Esophagus squamous epithelium (tissue), 5 donors: ENCODE measurements at regions not wholly inside any gene's neighbourhood (a gene's known extent, or its start where the extent isn't known, plus 50 kb on each side); places are given as distances from the start of the nearest gene placed in this dataset.

ENCODE experiments used
- DNase-seq: peaks from one replicate; lab custom pipeline; 2025; lab: John Stamatoyannopoulos, UW
- H3K27ac ChIP-seq, 4 donors: fragments of 200-600 bp; sonication (generic); one replicate each; pipeline ENCODE4 v1.5.1; 2016 to 2019; ENCODE audit warnings: mild to moderate bottlenecking in 1 of 4
- H3K27me3 ChIP-seq, 4 donors: fragments of 200-600 bp; sonication (generic); 1 replicate in 3 of 4; 2 replicates in 1 of 4; pipeline versions ENCODE4 v1.5.1 to v1.6.0; 2017 to 2021; ENCODE audit warnings: antibody characterized with exemption in 1 of 4
- H3K36me3 ChIP-seq, 3 donors: fragments of 200-600 bp; sonication (generic); one replicate each; pipeline ENCODE4 v1.5.1; 2016 to 2019
- H3K4me1 ChIP-seq, 3 donors: fragments of 200-600 bp; sonication (generic); one replicate each; pipeline ENCODE4 v1.5.1; 2017 to 2019
- H3K4me3 ChIP-seq, 4 donors: fragments of 200-600 bp; sonication (generic); 1 replicate in 3 of 4; 2 replicates in 1 of 4; pipeline ENCODE4 v1.5.1; 2016 to 2019; ENCODE audit warnings: mild to moderate bottlenecking in 2 of 4, moderate library complexity in 1 of 4
- H3K9me3 ChIP-seq, 3 donors: fragments of 200-600 bp; sonication (generic); one replicate each; pipeline ENCODE4 v1.5.1; 2016 to 2019
- CTCF ChIP-seq, 6 experiments: fragments of 450-650 bp in 4 of 6; fragments of 200-600 bp in 2 of 6; sonication (generic) in 2 of 6; IDR thresholded peaks; one replicate each; pipeline ENCODE4 v1.5.1; 2016 to 2019; ENCODE audit warnings: antibody characterized with exemption in 6 of 6, mild to moderate bottlenecking in 4 of 6, moderate library complexity in 4 of 6
- POLR2A ChIP-seq, 4 donors: fragments of 450-650 bp; IDR thresholded peaks; one replicate each; pipeline ENCODE4 v1.6.1; 2017; ENCODE audit warnings: antibody characterized with exemption in 4 of 4, mild to moderate bottlenecking in 4 of 4, moderate library complexity in 3 of 4
- WGBS, 2 donors: methylation state at CpG; one replicate each; pipeline ENCODE4 v1.1.5; 2018; 5-methylcytosine and 5-hydroxymethylcytosine counted together
- intact Hi-C: fragments of 100-400 bp; cut with DNase I; formaldehyde crosslinking; loops from one replicate; pipeline ENCODE4 v1.15.0; 2022
- donor health status: DM: yes; HTN: yes; CAD: no.

- Histone ChIP-seq H3K27me3 (no peaks in the 10 kb centered on the region), H3K4me3 (no peak overlapping the region), H3K4me1 (peaks cover 0 to 10% (median 3%) of the 10 kb centered on the region in 3 donors), H3K36me3 (no peaks in the 10 kb centered on the region), H3K9me3 (no peaks in the 10 kb centered on the region), H3K27ac (no peak overlapping the region)
- WGBS, 2 donors = 13 to 48% methylated on average over 3 of the region's 3 CpGs
- intact Hi-C loops = no loop called here
- no peak for DNase-seq
- no peak for TF ChIP-seq CTCF (IDR thresholded peaks at IDR 0.05)
- TF ChIP-seq POLR2A (IDR thresholded peaks at IDR 0.05) = no peak
These were observed 182.0 kb upstream of the TRIB2 start for GRCh38 chr2:12534646-12535263.

DNA sequence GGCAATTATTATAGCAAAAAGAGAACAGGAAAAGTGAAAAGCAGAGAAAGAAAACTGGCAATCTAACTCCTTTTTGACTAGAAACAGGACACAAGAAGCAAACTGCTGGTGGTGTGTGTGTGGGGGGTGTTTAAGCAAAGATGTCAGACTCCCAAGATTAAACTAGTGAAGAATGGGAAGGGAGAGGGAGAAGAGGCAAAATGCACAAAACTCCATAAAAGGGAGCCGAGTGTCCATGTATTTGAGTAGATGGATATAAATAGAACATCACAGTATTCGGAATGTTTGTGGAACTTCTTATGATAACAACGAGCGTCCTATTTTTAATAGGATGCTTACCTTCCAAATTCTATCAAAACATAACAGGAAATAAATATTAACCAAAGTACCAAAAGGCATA is 179.8 kb upstream of the TRIB2 start:
- Histone ChIP-seq H3K4me3 (no peak overlapping the region), H3K27ac (no peak overlapping the region), H3K4me1 (peaks cover 0 to 10% (median 3%) of the 10 kb centered on the region in 3 donors), H3K9me3 (no peaks in the 10 kb centered on the region), H3K27me3 (no peaks in the 10 kb centered on the region), H3K36me3 (no peaks in the 10 kb centered on the region)
- DNase-seq = no peak
- TF ChIP-seq CTCF (IDR thresholded peaks at IDR 0.05) = no peak
- no peak for TF ChIP-seq POLR2A (IDR thresholded peaks at IDR 0.05)
- WGBS, 2 donors = 67 to 74% methylated on average over 4 of the region's 4 CpGs
- intact Hi-C loops = no loop called here

- no peak for DNase-seq
- TF ChIP-seq CTCF (IDR thresholded peaks at IDR 0.05) = no peak
- no peak for TF ChIP-seq POLR2A (IDR thresholded peaks at IDR 0.05)
- intact Hi-C loops = no loop called here
- H3K4me3 ChIP-seq = no peak overlapping the region
- H3K4me1 ChIP-seq = peaks cover 0 to 10% (median 3%) of the 10 kb centered on the region in 3 donors
- H3K9me3 ChIP-seq = no peaks in the 10 kb centered on the region
- no peaks in the 10 kb centered on the region for H3K36me3 ChIP-seq
- WGBS, 2 donors = 67 to 78% methylated on average over 3 of the region's 3 CpGs
- no peak overlapping the region for H3K27ac ChIP-seq
- H3K27me3 ChIP-seq = no peaks in the 10 kb centered on the region
These were observed 178.5 kb upstream of the TRIB2 start for GRCh38 chr2:12538138-12538694.

DNA sequence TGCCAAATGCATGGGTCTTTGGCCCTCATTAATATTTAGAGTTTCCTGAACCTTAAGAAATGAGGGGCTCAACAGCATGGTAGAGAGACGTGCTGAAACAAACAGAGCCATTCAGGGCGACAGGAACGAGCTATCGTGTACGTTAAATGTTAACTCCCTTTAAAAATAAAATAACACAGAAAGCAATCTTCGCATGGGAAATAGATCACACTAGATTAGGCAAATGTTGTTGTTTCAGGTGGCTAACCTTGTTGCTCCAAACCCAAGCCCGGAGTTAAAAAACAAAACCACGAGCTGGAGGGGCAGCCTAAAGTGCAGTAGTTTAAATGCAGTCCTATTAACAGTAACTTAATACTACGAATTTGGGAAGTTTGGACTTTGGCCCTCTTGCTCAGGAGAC is 177.4 kb upstream of the TRIB2 start:
- TF ChIP-seq CTCF (IDR thresholded peaks at IDR 0.05) (no peak), POLR2A (IDR thresholded peaks at IDR 0.05) (no peak)
- H3K36me3 ChIP-seq = no peaks in the 10 kb centered on the region
- no peak for DNase-seq
- H3K27me3 ChIP-seq = no peaks in the 10 kb centered on the region
- intact Hi-C loops = no loop called here
- H3K4me3 ChIP-seq = no peak overlapping the region
- H3K9me3 ChIP-seq = no peaks in the 10 kb centered on the region
- peaks cover 0 to 7% (median 3%) of the 10 kb centered on the region in 3 donors for H3K4me1 ChIP-seq
- H3K27ac ChIP-seq = no peak overlapping the region
- 92 to 94% methylated on average over 9 of the region's 9 CpGs for WGBS, 2 donors

DNA sequence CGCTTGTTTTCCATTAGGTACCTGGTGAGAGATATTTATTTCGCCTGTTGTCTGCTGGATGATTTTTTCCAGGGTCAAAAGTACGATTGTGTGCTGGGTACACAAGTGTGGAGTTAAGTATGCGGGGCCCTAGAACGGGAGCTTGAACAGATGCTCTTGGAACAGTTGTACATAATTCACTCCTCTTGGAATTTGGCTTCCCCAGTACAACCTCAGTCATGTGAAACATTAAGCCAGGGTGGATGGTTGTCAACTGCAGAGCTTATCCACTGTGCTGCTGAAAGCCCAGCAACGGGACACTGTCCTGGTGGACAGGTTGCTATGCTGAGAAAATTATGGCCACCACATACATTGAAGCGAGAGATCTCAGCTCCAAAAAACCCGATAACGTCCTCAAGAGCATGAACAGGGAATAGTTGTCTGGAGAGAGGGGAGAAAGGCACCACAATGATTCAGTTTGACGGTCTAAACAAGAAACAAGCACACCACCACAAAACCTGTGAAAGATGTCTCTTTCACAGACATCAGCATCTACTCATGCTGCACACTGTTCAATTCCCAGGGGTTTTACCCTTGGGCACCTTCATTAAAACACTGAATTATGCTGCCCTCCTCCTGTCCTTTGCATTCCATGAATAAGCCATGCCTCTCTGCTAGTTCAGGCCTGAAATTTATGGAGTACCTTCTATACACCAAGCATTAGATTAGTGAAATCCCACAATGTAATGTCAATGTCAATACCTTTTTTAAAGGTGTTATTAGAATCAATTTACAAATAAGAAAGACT is 176.8 kb upstream of the TRIB2 start:
- Histone ChIP-seq H3K27me3 (no peaks in the 10 kb centered on the region), H3K36me3 (no peaks in the 10 kb centered on the region), H3K4me3 (no peak overlapping the region), H3K9me3 (no peaks in the 10 kb centered on the region), H3K27ac (no peak overlapping the region), H3K4me1 (peaks cover 0 to under 1% (median under 1%) of the 10 kb centered on the region in 3 donors)
- DNase-seq = no peak
- intact Hi-C loops = no loop called here
- 95 to 96% methylated on average over 10 of the region's 10 CpGs for WGBS, 2 donors
- no peak for TF ChIP-seq POLR2A (IDR thresholded peaks at IDR 0.05)
- TF ChIP-seq CTCF (IDR thresholded peaks at IDR 0.05) = no peak
